HepG2 (cell line): ENCODE measurements at regions not wholly inside any gene's neighbourhood (a gene's known extent, or its start where the extent isn't known, plus 50 kb on each side); places are given as distances from the start of the nearest gene placed in this dataset.
A peak's percentile ranks its signal among the peaks of the same experiment; 100 is the strongest.

Experiments used
- ATAC-seq: fragments of 200-7000 bp; cut with Tn5 transposase; 3 replicates; pipeline ENCODE4 v1.9.1; 2020; ENCODE audit warnings: mild to moderate bottlenecking, moderate library complexity
- BruUV-seq: library from RNA; stranded (reverse); fragments of 400-500 nt; replicated peaks from 2 replicates; lab custom pipeline; 2021; lab: Mats Ljungman, UMichigan
- CTCF ChIA-PET: fragments of 300-600 bp; formaldehyde crosslinking; extraction: SDS; loops from one replicate; lab custom pipeline; 2021; ENCODE audit warnings: low total read pairs, inconsistent platforms, low intra/inter-chr PET ratio; lab: Yijun Ruan, JAX
- POLR2A ChIA-PET: fragments of 350-600 bp; sonication (Branson Sonifier 250); formaldehyde crosslinking; loops from one replicate; lab custom pipeline; 2020; ENCODE audit warnings: antibody characterized with exemption, inconsistent platforms; lab: Yijun Ruan, JAX
- DNase-seq: peaks from one replicate; pipeline ENCODE4 v3.0.0-alpha.2; 2015; ENCODE audit warnings: low spot score
- FAIRE-seq: peaks from 3 replicates; lab custom pipeline; 2011; peaks lifted over from hg19 to GRCh38; lab: Jason Lieb, UNC
- H2AFZ ChIP-seq: one replicate; pipeline ENCODE4 v1.6.1; 2011; ENCODE audit warnings: low read length, inconsistent platforms
- H3K27ac ChIP-seq: fragments of 300-600 bp; 3 replicates; pipeline ENCODE4 v1.8.0; 2011; ENCODE audit warnings: mixed run types, mild to moderate bottlenecking, mixed read lengths, low read length, inconsistent platforms; ENCODE audit not compliant: insufficient read depth; ENCODE audit errors: extremely low read length
- H3K27me3 ChIP-seq, 2 experiments: fragments of 200-600 bp in 1 of 2; 2 replicates in 1 of 2; 3 replicates in 1 of 2; pipeline versions ENCODE4 v1.6.0 to v1.8.0; 2011; ENCODE audit warnings: low read length in 2 of 2, mild to moderate bottlenecking in 2 of 2, moderate library complexity in 2 of 2, inconsistent platforms in 1 of 2; ENCODE audit not compliant: insufficient read depth in 2 of 2, control insufficient read depth in 1 of 2
- H3K36me3 ChIP-seq, 2 experiments: fragments of 200-600 bp in 1 of 2; replicated peaks in 1 of 2; 2 replicates in 1 of 2; 3 replicates in 1 of 2; pipeline versions ENCODE4 v1.5.1 to v1.8.0; 2011; ENCODE audit warnings: low read length in 2 of 2, inconsistent platforms in 1 of 2; ENCODE audit not compliant: insufficient read depth in 2 of 2, control insufficient read depth in 1 of 2
- H3K4me1 ChIP-seq: 2 replicates; pipeline ENCODE4 v1.5.1; 2012; ENCODE audit warnings: low read length, inconsistent platforms; ENCODE audit not compliant: insufficient read depth
- H3K4me2 ChIP-seq: 2 replicates; pipeline ENCODE4 v1.6.0; 2011; ENCODE audit warnings: low read depth, low read length, inconsistent platforms
- H3K4me3 ChIP-seq, 3 experiments: fragments of 200-600 bp in 1 of 3; sonication (generic), shearing (Covaris generic) in 1 of 3; replicated peaks in 1 of 3; 2 replicates each; pipeline ENCODE4 v1.5.1; 2011 to 2016; ENCODE audit warnings: low read length in 3 of 3, inconsistent platforms in 2 of 3, low read depth in 2 of 3, mild to moderate bottlenecking in 2 of 3, control low read depth in 1 of 3, mixed read lengths in 1 of 3; ENCODE audit not compliant: insufficient read depth in 1 of 3
- H3K79me2 ChIP-seq: one replicate; pipeline ENCODE4 v1.6.1; 2011; ENCODE audit warnings: low read length, inconsistent platforms; ENCODE audit not compliant: insufficient read depth
- H3K9ac ChIP-seq: 2 replicates; pipeline ENCODE4 v1.6.0; 2011; ENCODE audit warnings: mild to moderate bottlenecking, low read depth, low read length, inconsistent platforms; ENCODE audit not compliant: insufficient read depth
- H3K9me3 ChIP-seq: 2 replicates; pipeline ENCODE4 v1.5.1; 2012; ENCODE audit warnings: mild to moderate bottlenecking, low read length
- H4K20me1 ChIP-seq: 2 replicates; pipeline ENCODE4 v1.6.0; 2011; ENCODE audit warnings: inconsistent platforms, mild to moderate bottlenecking, low read length, moderate library complexity; ENCODE audit not compliant: insufficient read depth
- CHD2 ChIP-seq: IDR thresholded peaks from 2 replicates; pipeline ENCODE4 v1.6.1; 2011; ENCODE audit warnings: low read depth, low read length, improper control_type of control experiment
- HHEX ChIP-seq: IDR thresholded peaks from 2 replicates; pipeline ENCODE4 v1.6.1; 2016; ENCODE audit warnings: control low read depth
- MAZ ChIP-seq, 2 experiments: sonication (generic) in 1 of 2; formaldehyde crosslinking in 1 of 2; IDR thresholded peaks; 2 replicates each; pipeline versions ENCODE4 v1.5.0 to v1.6.1; 2012 to 2020; ENCODE audit warnings: low read depth in 2 of 2, mild to moderate bottlenecking in 2 of 2, borderline replicate concordance in 1 of 2, improper control_type of control experiment in 1 of 2, low read length in 1 of 2, missing genetic modification reagents in 1 of 2, moderate library complexity in 1 of 2
- MEF2D ChIP-seq: sonication (generic); formaldehyde crosslinking; IDR thresholded peaks from 2 replicates; pipeline ENCODE4 v1.5.1; 2020; ENCODE audit warnings: mild to moderate bottlenecking, missing genetic modification reagents
- SMC3 ChIP-seq: IDR thresholded peaks from 2 replicates; pipeline ENCODE4 v1.6.1; 2011; ENCODE audit warnings: low read length, improper control_type of control experiment
- SP5 ChIP-seq: IDR thresholded peaks from 2 replicates; pipeline ENCODE4 v1.6.1; 2016; ENCODE audit warnings: low read depth, borderline replicate concordance
- STAG1 ChIP-seq: sonication (generic); formaldehyde crosslinking; IDR thresholded peaks from 2 replicates; pipeline ENCODE4 v1.4.0; 2020; ENCODE audit warnings: missing genetic modification reagents
- WGBS: methylation state at CpG from one replicate; pipeline ENCODE4 v1.1.6; 2017; ENCODE audit warnings: low lambda C conversion rate; 5-methylcytosine and 5-hydroxymethylcytosine counted together
- in situ Hi-C: cut with HindIII; loops from 2 replicates; pipeline ENCODE4 v1.10.0; 2017; ENCODE audit warnings: low pct_unique_long_range_greater_than_20kb; ENCODE audit not compliant: extremely low pct_ligation_motif_present
- intact Hi-C: fragments of 100-400 bp; cut with micrococcal nuclease; formaldehyde crosslinking; loops from one replicate; pipeline ENCODE4 v1.10.0; 2022; ENCODE audit not compliant: unreplicated experiment
- TF ChIP-seq, protein P1 (sequence below): fragments of 450-650 bp; IDR thresholded peaks from 2 replicates; pipeline ENCODE4 v1.6.1; 2016
- TF ChIP-seq, protein P2 (sequence below): sonication (generic); formaldehyde crosslinking; IDR thresholded peaks from 2 replicates; pipeline ENCODE4 v1.4.0; 2020; ENCODE audit warnings: missing genetic modification reagents
- TF ChIP-seq, protein P3 (sequence below): sonication (generic); formaldehyde crosslinking; IDR thresholded peaks from 2 replicates; pipeline ENCODE4 v1.5.0; 2020; ENCODE audit warnings: mild to moderate bottlenecking, missing genetic modification reagents, moderate library complexity
- TF ChIP-seq, protein P4 (sequence below): sonication (generic); formaldehyde crosslinking; IDR thresholded peaks from 2 replicates; pipeline ENCODE4 v1.8.1; 2023; ENCODE audit warnings: mild to moderate bottlenecking, inconsistent platforms, moderate library complexity, missing genetic modification reagents, borderline replicate concordance

DNA sequence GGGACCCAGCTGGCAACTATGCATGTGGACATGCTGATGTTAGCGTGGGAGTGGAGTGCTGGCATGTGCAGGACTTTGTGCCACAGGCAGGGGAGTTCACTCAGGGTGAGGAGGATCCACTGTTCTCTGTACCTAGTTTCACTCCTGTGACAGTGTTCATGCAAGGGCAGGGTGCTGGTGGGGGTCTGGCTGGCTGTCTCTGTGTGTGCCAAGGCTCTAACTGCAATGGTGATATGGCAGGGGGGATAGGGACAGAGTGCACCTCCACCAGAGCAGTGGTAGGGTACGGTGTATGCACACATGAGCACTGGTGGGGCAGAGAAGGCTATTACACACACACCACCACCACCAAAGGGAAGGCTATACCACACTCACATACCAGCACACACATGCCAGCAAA, 210.2 kb upstream of the DEFB112 start:
- WGBS, result 0% methylated on average over 2 of the region's 2 CpGs
- H3K27me3 ChIP-seq, result no peaks in the 10 kb centered on the region
- H3K36me3 ChIP-seq, result no peaks in the 10 kb centered on the region
- DNase-seq (no peak), FAIRE-seq (no peak), ATAC-seq (no peak)
- no peak for TF ChIP-seq SP5 (CRISPR knock-in tag)
- TF ChIP-seq, protein P1, sequence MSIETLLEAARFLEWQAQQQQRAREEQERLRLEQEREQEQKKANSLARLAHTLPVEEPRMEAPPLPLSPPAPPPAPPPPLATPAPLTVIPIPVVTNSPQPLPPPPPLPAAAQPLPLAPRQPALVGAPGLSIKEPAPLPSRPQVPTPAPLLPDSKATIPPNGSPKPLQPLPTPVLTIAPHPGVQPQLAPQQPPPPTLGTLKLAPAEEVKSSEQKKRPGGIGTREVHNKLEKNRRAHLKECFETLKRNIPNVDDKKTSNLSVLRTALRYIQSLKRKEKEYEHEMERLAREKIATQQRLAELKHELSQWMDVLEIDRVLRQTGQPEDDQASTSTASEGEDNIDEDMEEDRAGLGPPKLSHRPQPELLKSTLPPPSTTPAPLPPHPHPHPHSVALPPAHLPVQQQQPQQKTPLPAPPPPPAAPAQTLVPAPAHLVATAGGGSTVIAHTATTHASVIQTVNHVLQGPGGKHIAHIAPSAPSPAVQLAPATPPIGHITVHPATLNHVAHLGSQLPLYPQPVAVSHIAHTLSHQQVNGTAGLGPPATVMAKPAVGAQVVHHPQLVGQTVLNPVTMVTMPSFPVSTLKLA, result 0 out of 2 replicates have a peak, but pooled peaks have one; percentile 33
- no peak overlapping the region for H3K27ac ChIP-seq
- H3K9me3 ChIP-seq, result peaks cover 4% of the 10 kb centered on the region; the same call in 1 of the 2 replicates
- ChIA-PET CTCF (no interaction called here), POLR2A (no interaction called here)
- no peak overlapping the region for H3K4me3 ChIP-seq
- H3K9ac ChIP-seq, result no peak overlapping the region
- no peaks in the 10 kb centered on the region for H3K4me1 ChIP-seq
- H3K4me2 ChIP-seq, result no peak overlapping the region
- H3K79me2 ChIP-seq, result no peaks in the 10 kb centered on the region
- no peaks in the 10 kb centered on the region for H4K20me1 ChIP-seq
- no peak overlapping the region for H2AFZ ChIP-seq
- intact Hi-C loops (no loop called here), in situ Hi-C loops (loop anchor here (10.0 kb wide), 1 partner anchor 335 kb away; no protein-coding TSS in a partner anchor)
- BruUV-seq, result no TSS peak

DNA sequence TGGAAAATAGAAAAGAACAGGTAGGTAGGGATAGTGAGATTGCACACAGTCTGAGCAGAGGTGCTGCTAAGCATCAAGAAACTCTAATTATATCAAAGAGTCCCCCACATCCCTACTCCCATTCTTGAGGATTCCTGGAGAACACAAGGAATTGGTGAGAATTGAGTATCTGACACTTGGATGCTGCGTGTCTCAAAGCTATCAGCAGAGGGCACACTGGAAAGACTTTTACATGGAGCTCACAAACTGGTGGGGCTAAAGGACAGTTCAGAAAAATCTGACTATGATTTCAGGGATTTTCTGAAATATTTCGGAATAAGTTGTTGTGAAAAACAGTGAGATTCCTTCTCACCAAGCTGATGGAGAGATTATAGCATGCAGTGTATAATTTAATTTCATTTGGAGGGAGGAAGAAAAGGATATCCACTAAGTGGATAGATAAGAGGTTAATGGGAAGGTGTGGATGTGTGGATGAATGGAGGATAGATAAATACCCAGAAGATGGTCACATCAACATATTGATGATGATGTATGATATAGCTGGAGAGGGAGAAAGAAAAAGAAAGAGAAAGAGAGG, 215.4 kb upstream of the DEFB112 start:
- no peaks in the 10 kb centered on the region for H4K20me1 ChIP-seq
- H3K4me3 ChIP-seq, result no peak overlapping the region
- no peak overlapping the region for H3K4me2 ChIP-seq
- H3K9ac ChIP-seq, result no peak overlapping the region
- BruUV-seq, result no TSS peak
- in situ Hi-C loops, result loop anchor here (10.0 kb wide), 1 partner anchor 330 kb away; no protein-coding TSS in a partner anchor
- no peaks in the 10 kb centered on the region for H3K36me3 ChIP-seq
- DNase-seq (peak; percentile 9), FAIRE-seq (no peak), ATAC-seq (peak; percentile 78)
- peaks cover 4% of the 10 kb centered on the region; the same call in 1 of the 2 replicates for H3K9me3 ChIP-seq
- no peaks in the 10 kb centered on the region for H3K79me2 ChIP-seq
- WGBS, result 0% methylated on average over 2 of the region's 2 CpGs
- ChIA-PET POLR2A (no interaction called here), CTCF (interaction anchor here (1.8 kb wide), 1 partner anchor 337 kb away, joined by 6 read pairs; no protein-coding TSS in a partner anchor)
- H2AFZ ChIP-seq, result no peak overlapping the region
- TF ChIP-seq, protein P2, sequence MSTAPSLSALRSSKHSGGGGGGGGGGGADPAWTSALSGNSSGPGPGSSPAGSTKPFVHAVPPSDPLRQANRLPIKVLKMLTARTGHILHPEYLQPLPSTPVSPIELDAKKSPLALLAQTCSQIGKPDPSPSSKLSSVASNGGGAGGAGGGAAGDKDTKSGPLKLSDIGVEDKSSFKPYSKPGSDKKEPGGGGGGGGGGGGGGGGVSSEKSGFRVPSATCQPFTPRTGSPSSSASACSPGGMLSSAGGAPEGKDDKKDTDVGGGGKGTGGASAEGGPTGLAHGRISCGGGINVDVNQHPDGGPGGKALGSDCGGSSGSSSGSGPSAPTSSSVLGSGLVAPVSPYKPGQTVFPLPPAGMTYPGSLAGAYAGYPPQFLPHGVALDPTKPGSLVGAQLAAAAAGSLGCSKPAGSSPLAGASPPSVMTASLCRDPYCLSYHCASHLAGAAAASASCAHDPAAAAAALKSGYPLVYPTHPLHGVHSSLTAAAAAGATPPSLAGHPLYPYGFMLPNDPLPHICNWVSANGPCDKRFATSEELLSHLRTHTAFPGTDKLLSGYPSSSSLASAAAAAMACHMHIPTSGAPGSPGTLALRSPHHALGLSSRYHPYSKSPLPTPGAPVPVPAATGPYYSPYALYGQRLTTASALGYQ, result no peak
- TF ChIP-seq MEF2D (CRISPR knock-in tag), result no peak
- peak; percentile 41 for TF ChIP-seq STAG1 (CRISPR knock-in tag)
- no peak for TF ChIP-seq MAZ (IDR thresholded peaks at IDR 0.05; ENCODE audit: borderline replicate concordance, low read depth, low read length)
- no peak for TF ChIP-seq MAZ (CRISPR knock-in tag; IDR thresholded peaks at IDR 0.05; ENCODE audit: low read depth)
- peak; percentile 54; the same call in 1 of the 2 replicates for TF ChIP-seq SMC3
- TF ChIP-seq, protein P3, sequence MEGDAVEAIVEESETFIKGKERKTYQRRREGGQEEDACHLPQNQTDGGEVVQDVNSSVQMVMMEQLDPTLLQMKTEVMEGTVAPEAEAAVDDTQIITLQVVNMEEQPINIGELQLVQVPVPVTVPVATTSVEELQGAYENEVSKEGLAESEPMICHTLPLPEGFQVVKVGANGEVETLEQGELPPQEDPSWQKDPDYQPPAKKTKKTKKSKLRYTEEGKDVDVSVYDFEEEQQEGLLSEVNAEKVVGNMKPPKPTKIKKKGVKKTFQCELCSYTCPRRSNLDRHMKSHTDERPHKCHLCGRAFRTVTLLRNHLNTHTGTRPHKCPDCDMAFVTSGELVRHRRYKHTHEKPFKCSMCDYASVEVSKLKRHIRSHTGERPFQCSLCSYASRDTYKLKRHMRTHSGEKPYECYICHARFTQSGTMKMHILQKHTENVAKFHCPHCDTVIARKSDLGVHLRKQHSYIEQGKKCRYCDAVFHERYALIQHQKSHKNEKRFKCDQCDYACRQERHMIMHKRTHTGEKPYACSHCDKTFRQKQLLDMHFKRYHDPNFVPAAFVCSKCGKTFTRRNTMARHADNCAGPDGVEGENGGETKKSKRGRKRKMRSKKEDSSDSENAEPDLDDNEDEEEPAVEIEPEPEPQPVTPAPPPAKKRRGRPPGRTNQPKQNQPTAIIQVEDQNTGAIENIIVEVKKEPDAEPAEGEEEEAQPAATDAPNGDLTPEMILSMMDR (CRISPR knock-in tag), result peak; percentile 53
- TF ChIP-seq, protein P4, sequence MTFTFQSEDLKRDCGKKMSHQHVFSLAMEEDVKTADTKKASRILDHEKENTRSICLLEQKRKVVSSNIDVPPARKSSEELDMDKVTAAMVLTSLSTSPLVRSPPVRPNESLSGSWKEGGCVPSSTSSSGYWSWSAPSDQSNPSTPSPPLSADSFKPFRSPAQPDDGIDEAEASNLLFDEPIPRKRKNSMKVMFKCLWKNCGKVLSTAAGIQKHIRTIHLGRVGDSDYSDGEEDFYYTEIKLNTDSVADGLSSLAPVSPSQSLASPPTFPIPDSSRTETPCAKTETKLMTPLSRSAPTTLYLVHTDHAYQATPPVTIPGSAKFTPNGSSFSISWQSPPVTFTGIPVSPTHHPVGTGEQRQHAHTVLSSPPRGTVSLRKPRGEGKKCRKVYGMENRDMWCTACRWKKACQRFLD (CRISPR knock-in tag), result no peak
- TF ChIP-seq HHEX (CRISPR knock-in tag), result no peak
- no peak for TF ChIP-seq CHD2
- H3K4me1 ChIP-seq, result no peaks in the 10 kb centered on the region
- no peaks in the 10 kb centered on the region for H3K27me3 ChIP-seq
- H3K27ac ChIP-seq, result no peak overlapping the region
- intact Hi-C loops, result loop anchor here (1.0 kb wide), 1 partner anchor 337 kb away; no protein-coding TSS in a partner anchor
